PC-9 (cell line): ENCODE measurements at regions not wholly inside any gene's neighbourhood (a gene's known extent, or its start where the extent isn't known, plus 50 kb on each side); places are given as distances from the start of the nearest gene placed in this dataset.

ENCODE experiments used
- CTCF ChIP-seq: fragments of 200-600 bp; sonication (generic); conservative IDR thresholded peaks from 2 replicates; pipeline ENCODE4 v1.6.1; 2017; ENCODE audit warnings: mixed run types, antibody characterized with exemption, mild to moderate bottlenecking, moderate library complexity
- EZH2 ChIP-seq: fragments of 200-600 bp; sonication (generic); IDR thresholded peaks from 2 replicates; pipeline ENCODE4 v1.8.0; 2017; ENCODE audit warnings: antibody characterized with exemption, low read depth

DNA sequence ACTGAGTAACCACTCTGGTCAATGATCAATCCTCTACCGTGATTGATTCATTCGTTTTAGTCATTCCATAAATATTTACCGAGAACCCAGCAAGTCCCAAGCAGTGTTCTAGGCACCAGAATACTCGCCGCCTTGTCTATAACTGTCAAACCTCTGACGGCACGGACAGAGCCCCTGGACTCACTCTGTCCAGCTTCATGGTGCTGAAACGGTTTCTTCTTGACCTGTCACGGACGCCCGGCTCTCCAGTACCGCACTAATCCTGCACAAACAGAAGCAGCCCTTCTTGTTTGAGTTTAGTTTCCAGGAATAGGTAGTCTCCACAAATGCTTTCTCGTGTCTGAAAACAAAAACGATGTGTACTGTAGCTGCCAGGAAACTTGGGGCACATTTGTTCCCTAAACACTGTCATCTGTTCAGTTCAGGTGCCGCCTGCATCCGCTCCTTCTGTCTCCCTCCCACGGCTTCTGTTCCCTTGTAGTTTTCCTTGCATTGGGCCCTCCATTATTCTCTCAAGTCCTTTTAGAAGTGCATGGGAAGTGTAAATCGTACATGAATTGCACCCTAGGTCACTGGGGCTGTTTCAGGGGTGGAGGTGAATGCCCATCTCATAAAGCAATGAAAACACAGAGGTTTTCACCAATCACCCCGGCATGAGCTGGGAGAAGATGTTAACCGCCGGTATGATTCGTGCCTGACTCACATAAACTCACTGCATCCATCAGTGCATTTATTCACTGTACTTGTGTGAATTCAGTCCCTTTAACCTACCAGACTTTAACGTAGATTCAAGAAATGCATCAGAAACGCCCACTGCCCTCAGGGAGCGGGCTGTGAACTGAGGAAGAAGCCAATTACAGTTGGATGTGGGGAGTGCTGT is 209.3 kb upstream of the CDH4 start:
- TF ChIP-seq CTCF (no peak), EZH2 (no peak)
